ENCODE measurements at regions not wholly inside any gene's neighbourhood (a gene's known extent, or its start where the extent isn't known, plus 50 kb on each side); places are given as distances from the start of the nearest gene placed in this dataset.

DNA sequence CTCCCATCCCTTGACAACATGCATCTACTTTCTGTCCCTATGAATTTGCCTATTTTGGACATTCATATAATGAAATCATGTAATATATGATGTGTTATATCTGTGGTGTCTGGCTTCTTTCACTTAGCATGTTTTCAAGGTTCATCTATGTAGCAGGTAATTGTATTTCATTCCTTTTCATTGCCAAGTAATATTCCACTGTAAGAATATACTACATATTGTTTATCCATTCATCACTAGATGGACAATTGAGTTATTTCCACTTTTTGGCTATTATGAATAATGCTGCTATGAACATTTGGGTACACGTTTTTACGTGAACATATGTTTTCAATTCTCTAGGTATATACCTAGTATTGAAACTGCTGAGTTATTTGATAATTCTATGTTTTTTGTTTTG is 238.2 kb downstream of the PTEN start:
- no peak for TF ChIP-seq EZH2 (IDR thresholded peaks at IDR 0.05; ENCODE audit: insufficient read depth, poor library complexity, severe bottlenecking)
- no peak for TF ChIP-seq EZH2phosphoT487 (IDR thresholded peaks at IDR 0.05; ENCODE audit: insufficient read depth, low read depth)
